SK-N-MC (cell line): ENCODE measurements at regions not wholly inside any gene's neighbourhood (a gene's known extent, or its start where the extent isn't known, plus 50 kb on each side); places are given as distances from the start of the nearest gene placed in this dataset.

Source experiments
- DNase-seq: peaks from one replicate; pipeline ENCODE4 v3.0.0-alpha.2; 2011; ENCODE audit warnings: low read depth, low spot score
- H3K27ac ChIP-seq: fragments of 200-600 bp; sonication (generic); 2 replicates; pipeline ENCODE4 v1.5.1; 2016; ENCODE audit warnings: mixed run types
- H3K36me3 ChIP-seq: fragments of 200-600 bp; sonication (generic); 2 replicates; pipeline ENCODE4 v1.6.1; 2017; ENCODE audit warnings: antibody characterized with exemption, low read length, mixed read lengths; ENCODE audit not compliant: insufficient read depth
- H3K4me3 ChIP-seq: fragments of 200-600 bp; sonication (generic); 2 replicates; pipeline ENCODE4 v1.5.1; 2016
- H3K9ac ChIP-seq: fragments of 200-600 bp; sonication (generic); 2 replicates; pipeline ENCODE4 v1.8.0; 2017; ENCODE audit warnings: mixed run types, mixed read lengths; ENCODE audit not compliant: insufficient read length
- H3K9me3 ChIP-seq: fragments of 200-600 bp; sonication (generic); 2 replicates; pipeline ENCODE4 v1.6.1; 2017; ENCODE audit warnings: low read depth, mild to moderate bottlenecking, antibody characterized with exemption, low read length, moderate library complexity, mixed read lengths
- EZH2 ChIP-seq: fragments of 200-600 bp; sonication (generic); IDR thresholded peaks from one replicate; pipeline ENCODE4 v1.6.1; 2017; ENCODE audit warnings: antibody characterized with exemption
- FOXP2 ChIP-seq: optimal IDR thresholded peaks from 2 replicates; pipeline ENCODE3; 2011; ENCODE audit warnings: mild to moderate bottlenecking, moderate library complexity; ENCODE audit not compliant: insufficient read depth; ENCODE audit errors: extremely low read length, control extremely low read depth
- POLR2AphosphoS5 ChIP-seq: IDR thresholded peaks from 2 replicates; pipeline ENCODE4 v1.6.1; 2012; ENCODE audit warnings: mild to moderate bottlenecking, low read depth, low read length, borderline replicate concordance

DNA sequence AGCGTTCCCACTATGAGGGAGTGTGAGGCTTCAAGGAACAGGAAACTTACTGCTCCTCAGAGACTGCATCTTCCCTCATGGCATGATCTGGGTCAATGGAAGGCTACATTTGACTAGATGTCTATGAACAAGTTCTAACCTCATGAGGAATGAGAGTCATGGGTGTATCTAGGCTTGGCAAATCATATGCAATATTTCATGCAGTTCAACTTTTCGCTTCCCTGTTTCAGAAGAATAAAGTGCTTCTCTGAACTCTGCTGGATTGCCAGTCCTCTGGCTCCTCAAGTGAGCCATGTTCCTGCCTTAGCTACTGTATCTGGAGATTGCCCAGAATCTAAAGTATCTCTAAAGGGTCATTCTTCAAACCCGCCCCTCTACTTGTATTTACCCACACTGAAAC is 54.3 kb upstream of the SEMA3A start:
- Histone ChIP-seq H3K9me3 (no peaks in the 10 kb centered on the region), H3K36me3 (no peaks in the 10 kb centered on the region), H3K9ac (no peak overlapping the region), H3K27ac (no peak overlapping the region), H3K4me3 (no peak overlapping the region)
- TF ChIP-seq POLR2AphosphoS5 (no peak), EZH2 (no peak), FOXP2 (no peak)
- DNase-seq = no peak

GRCh38 chr7:84248267-84248666 is 53.7 kb upstream of the SEMA3A start:
- no peaks in the 10 kb centered on the region for H3K36me3 ChIP-seq
- no peak overlapping the region for H3K4me3 ChIP-seq
- H3K9ac ChIP-seq = no peak overlapping the region
- TF ChIP-seq EZH2 (no peak), FOXP2 (no peak), POLR2AphosphoS5 (no peak)
- DNase-seq = no peak
- no peak overlapping the region for H3K27ac ChIP-seq
- no peaks in the 10 kb centered on the region for H3K9me3 ChIP-seq

DNA sequence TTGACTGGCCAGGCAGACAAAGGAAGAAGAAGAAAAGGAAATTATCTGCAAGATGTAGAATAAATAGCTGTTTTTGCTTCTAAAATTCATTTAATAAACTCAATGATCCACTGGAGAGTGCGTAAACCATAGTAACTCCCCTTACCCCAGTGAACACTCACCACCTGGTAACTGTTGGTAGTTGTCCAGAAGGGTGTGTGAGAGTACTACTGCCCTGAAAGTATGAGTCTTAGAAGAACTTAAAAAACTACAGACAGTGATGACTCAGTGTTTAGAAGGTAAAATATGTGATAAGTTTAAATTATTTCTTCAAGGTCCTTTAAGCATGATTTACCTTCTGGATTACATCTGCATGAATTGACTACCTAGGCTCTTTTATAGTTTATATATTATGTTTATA is 53.0 kb upstream of the SEMA3A start:
- DNase-seq = no peak
- Histone ChIP-seq H3K27ac (no peak overlapping the region), H3K36me3 (no peaks in the 10 kb centered on the region), H3K9ac (no peak overlapping the region), H3K4me3 (no peak overlapping the region), H3K9me3 (no peaks in the 10 kb centered on the region)
- TF ChIP-seq POLR2AphosphoS5 = no peak
- TF ChIP-seq EZH2 = no peak
- TF ChIP-seq FOXP2 = no peak

- Histone ChIP-seq H3K9me3 (no peaks in the 10 kb centered on the region), H3K9ac (no peak overlapping the region), H3K36me3 (no peaks in the 10 kb centered on the region), H3K4me3 (no peak overlapping the region), H3K27ac (no peak overlapping the region)
- no peak for DNase-seq
- TF ChIP-seq EZH2 = no peak
- no peak for TF ChIP-seq FOXP2
- TF ChIP-seq POLR2AphosphoS5 = no peak
Observed at GRCh38 chr7:84245835-84246234, 51.2 kb upstream of the SEMA3A start.
